ENCODE measurements at regions not wholly inside any gene's neighbourhood (a gene's known extent, or its start where the extent isn't known, plus 50 kb on each side); places are given as distances from the start of the nearest gene placed in this dataset.

DNA sequence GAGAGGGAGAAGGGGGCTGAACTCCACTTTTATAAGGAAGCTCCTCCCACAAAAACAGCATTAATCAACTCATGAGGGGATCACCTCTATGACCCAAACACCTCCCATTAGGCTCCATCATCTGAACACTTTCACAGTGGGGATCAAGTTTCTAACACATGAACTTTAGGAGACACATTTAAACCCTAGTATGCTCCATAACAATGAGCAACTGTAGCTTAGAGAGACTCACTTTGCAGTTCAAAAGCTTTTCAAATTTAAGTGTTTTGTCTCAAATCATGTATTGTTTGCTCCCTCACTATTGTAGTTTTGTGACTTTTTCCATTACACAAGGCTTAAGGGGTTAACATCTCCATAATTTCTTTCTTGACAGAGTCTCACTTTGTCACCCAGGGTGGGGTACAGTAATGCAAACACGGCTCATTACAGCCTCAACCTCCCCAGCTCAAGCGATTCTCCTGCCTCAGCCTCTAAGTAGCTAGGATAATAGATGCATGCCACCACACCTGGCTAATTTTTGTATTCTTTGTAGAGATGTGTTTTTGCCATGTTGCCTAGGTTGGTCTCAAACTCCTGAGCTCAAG lies 352.7 kb upstream of the CDH20 start:
- no peak for DNase-seq (ENCODE audit: low read depth)

DNA sequence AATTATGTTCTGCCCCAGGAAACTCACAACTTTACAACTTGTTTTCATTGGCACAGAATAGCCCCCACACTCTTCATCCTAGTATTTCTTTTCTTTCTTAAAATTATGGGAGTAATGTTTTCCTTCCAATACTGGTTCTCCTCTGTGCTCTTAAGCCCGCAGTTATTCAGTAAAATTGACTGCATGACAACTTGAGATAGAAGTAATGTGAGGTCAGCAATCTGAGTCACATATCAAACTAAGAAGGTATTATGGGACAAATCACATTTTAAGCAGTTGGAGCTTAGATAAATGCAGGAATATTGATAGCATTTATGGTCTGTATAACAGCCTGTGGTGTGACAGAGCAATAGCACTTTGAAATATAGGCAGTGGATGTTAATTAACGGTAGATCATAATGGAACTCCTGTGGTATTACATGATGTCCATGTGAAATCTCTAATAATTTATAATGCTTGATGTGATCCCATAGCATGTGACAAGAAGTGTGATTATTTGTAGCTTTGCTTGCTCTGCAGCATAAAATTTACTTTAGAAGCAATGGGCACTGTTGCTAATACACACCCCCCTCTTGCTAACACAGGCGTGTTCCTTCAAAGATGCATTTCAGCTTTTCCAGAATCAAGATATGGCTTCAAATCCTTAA lies 351.4 kb upstream of the CDH20 start:
- peak; percentile 10 for DNase-seq (ENCODE audit: low read depth)

DNA sequence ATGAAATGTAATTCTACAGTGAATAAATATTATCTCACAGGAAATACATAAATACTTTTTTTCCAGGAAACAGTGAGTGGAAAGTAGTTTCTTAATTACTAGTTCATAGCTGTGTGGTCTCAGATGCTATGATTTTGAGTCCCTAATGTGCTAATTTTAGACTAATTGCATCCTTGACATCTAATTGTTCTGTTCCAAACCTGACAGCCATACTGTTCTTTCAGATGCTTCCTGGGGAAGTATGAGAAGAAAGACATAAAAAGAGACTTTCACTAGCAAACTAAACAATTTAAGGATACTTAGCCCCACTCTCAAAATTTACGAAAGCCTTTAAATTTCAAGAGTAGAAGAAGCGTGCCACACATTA lies 350.9 kb upstream of the CDH20 start:
- DNase-seq (ENCODE audit: low read depth), result no peak

DNA sequence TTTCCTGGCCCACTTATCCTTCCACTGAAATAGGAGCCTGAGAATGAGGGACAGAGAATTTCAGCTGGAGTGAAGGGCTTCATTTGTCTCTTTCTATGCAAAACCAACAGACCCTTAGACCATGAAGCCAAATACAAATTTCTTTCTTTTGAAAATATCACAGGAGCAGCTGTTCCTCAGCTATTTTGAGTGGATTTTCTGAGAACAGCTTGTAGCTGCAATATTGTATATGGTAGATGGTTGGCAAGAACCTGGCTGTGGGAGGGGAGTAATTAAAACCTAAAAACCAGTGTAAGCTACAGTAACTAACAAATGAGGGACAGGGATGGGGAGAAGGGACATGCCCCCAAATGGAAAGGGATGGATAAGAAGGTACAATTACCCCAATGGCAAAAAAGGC lies 350.3 kb upstream of the CDH20 start:
- DNase-seq (ENCODE audit: low read depth), result no peak

DNA sequence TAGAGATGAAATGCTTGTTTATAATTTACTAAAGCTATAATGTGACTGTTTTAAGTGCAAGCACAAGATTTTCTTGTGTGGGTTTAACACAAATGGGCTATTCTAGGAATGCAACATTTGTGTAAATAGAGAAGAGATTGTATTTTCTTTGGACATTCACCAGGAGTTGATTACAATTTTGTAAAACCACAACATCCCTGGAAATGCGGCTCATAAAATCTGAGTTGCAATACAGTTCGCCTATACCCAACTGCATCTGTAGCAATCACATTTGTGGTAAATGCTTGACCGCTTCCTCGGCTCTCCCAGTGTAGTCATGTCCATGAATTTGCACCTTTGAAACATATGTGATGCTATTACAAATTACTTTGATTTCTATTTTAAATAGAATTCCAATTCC lies 348.7 kb upstream of the CDH20 start:
- DNase-seq (ENCODE audit: low read depth), result peak; percentile 95

DNA sequence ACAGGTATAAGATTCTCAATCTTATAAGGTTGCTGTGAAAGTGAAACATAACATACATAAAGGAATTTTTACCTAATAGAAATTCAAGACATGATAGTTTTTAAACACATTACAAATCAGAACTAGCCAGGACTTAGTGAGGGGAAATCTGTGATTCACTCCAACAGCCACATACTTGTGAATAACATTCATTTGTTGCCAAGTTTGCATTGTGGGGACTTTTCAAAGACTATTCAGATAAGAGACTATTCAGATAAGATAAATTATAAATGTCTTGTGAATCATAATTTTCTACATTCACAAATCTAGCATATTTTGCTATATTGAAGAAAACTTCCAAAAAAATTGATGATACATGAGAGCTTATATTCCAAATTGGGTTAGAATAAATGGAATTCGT lies 345.3 kb upstream of the CDH20 start:
- peak; percentile 81 for DNase-seq (ENCODE audit: low read depth)

DNA sequence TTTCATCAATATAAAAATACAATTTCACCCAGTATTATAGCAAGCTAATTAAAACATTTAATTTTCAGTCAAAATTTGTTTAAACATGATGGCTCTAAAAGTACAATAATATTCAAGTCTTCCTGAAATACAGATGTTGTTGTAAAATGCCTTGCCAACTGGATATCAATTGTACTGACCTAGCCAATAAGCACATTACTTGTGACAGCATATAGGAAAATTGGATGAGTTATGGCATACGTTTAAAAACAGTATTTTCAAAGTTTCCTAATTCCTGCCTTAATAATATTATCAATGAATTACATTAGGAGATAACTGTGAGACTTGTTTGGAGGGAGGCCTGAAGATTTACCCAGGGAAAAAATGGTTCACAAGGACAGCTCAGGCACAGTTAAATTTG lies 336.9 kb upstream of the CDH20 start:
- no peak for DNase-seq (ENCODE audit: low read depth)

DNA sequence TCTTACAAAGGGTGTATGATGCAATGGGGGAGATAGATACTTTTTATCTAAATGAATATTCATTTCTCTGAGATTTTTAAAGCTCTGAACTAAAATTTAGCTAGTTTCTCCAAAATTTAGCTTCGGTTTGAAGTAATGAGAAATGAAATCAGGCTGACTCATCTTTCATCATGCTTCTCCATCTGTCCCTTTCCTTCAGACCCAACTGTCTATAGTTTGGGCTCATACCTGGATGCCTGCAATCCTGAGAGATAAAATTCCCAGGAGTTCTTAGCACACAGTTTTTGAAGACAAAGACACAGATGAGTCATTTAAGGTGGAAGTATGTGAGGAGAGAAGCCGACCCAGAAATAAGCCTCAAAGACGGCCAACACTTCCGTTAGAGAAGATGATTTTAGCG lies 336.4 kb upstream of the CDH20 start:
- DNase-seq (ENCODE audit: low read depth), result no peak

DNA sequence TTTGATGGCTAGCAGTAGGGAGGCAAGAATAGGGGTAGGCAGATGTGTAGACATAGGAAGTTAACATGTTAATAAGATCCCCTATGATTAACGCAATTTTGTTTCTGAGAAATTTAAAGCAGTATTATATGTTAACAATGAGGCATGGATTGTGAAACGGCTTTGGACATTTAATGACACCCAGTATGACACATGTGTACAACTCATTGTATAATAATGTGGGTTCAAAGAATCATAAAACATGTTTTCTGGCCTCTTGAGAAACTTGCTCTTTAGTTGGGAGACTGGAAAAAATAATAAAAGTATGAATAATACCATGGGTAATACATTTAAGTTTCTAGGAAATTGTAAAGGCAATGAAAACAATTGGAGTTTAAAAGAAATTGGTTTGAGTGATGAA lies 332.1 kb upstream of the CDH20 start:
- DNase-seq (ENCODE audit: low read depth), result no peak

DNA sequence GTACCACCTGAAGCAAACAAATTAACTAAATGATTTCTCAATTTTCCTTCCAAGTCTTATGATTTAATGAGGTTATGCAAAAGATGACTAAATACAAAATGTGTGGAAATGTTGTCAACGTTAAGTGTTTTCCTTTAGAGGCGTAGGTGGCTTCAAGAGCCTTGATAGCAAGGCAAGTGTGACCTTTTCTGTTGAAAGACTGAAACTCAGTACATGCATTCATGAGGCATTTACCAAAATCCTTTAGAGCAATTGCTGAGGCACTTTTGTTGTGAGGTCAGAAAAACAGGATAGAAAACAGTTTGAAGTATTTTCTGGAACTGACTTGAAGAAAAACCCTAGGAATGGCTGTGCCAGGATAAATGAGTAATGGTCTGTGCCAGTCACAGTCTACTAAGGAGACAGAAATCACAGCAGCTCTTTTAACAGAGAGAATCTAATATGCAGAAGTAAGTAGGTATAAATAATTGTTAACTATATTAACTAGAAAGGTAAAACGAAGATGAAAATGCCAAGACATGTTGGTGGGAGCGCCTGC lies 326.5 kb upstream of the CDH20 start:
- no peak for DNase-seq (ENCODE audit: low read depth)

DNA sequence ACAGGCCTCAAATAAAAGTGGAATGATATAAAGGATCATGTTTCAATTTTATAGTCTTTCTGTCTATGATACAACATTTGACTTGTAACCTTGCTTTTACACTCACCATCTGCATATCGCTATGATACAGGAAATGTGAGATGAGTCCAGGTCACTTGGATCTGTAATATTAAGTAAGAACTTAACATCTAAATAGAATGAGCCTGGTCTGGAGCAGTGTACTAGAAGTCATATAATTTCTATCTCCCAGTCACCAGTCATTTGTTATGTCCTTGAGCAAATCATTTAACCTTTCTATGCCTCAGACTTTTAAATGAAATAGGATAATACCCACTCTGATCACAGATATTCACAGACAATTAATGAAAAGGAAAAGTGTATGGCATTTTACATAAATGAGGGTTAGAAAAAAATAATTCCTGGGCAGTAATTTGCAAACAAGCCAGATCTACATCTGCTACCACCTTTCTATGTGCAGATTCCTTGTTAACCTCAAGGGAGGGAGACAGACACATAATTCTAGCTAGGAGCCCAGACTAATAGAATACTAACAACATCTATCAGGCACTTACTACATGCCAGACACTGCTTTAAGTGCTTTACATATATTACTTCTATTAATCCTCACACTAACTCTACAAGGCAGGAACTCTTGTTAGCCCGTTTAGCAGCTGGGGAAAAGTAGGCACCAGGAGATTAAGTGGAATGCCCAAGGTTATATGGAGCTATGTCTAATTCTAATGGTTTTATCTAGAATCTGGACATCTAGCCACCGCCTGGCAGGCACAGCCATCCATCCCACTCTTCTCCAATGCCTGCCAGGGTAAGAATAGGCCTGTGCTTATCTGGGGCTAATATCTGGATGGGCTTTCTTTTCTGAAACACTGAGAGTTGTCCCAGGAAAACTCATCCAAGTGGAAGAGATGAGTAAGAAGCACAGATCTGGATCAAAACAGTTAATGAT lies 313.6 kb upstream of the CDH20 start:
- no peak for DNase-seq (ENCODE audit: low read depth)

DNA sequence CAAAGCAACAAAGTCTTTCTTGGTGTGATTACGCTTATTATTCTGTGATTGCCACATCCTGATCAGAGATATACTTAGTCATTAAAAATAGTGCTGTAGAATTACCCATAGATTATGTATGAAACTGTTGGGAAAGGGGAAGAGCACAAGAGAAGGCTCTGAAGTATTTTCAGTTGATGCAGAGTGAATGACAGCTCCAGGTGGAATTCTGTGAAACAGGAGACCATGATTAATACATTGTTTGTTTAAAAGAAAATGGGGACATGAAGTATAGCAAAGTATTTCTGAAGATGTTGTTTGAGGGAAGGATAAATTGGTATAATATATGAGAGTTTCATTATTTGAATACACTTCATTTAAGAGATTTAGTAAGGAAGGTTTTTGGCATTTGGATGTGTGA lies 307.6 kb upstream of the CDH20 start:
- no peak for DNase-seq (ENCODE audit: low read depth)

DNA sequence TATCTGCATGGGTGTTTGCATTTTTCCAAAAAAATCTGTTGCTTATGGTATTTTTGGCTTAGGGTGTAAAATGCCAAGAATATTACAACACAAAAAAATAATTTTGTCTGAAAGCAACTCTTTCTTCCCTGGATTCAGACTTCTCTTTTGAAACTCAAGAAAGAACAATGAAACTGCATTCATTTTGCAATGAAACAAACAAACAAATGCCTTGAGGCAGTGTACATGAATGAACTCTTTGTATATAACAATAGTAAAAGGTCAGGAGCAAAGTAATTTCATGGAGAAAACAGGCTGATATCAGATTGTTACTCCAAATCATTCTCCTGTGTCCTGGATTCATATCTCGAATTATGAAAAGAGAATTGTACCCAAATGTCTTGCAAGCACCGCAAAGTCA lies 301.6 kb upstream of the CDH20 start:
- DNase-seq (ENCODE audit: low read depth), result no peak

DNA sequence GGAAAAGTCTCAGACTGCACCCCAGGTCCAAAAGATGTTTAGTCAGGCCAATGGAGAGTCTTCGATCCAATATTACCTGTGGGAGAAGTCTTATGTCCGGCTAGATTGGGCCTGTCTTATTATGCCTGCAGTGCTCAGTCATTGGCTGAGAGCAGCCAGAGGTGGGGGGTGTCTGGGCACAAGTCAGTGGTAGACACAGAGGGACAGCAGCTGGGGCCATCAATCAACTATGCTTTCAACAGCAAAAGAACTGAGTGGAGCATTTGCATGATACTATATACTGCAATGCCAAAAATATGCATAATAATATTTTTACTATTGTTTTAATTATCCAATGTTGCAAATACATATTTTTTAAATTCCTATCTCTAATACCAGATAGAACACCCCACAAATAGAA lies 298.6 kb upstream of the CDH20 start:
- DNase-seq (ENCODE audit: low read depth), result no peak

DNA sequence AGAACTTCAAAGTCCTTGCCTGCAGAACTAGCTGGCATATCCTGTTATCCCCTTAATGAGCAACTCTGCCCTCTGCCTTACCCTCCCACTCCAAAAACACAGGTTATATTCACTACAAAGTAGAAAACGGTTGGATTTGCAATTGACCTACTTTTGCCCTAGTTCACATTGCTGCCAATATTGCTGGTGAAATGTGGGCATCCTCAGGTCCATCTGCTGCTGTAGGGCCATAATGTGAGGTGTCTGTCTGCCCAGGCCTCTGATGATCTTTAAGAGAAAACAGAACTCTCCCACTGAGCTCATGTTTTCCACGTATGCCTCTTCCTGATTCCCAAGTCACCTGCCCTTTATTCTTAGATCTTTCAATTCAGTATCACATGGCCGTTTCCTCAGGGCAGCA lies 294.0 kb upstream of the CDH20 start:
- DNase-seq (ENCODE audit: low read depth), result no peak

DNA sequence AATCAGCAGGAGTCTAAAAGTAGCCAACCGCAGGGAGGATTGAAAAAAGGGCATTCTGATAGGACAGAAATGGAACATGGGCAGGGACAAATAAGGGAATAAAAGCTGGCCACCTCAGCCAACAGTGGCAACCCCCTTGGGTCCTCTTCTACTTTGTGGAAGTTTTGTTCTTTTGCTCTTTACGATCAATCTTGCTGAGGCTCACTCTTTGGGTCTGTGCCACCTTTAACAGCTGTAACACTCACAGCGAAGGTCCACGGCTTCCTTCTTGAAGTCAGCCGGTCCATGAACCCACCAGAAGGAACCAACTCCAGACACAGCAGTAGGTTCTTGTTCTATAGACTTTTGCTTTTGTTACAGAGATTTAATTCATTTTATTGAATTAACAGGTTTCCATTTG lies 285.4 kb upstream of the CDH20 start:
- no peak for DNase-seq (ENCODE audit: low read depth)

DNA sequence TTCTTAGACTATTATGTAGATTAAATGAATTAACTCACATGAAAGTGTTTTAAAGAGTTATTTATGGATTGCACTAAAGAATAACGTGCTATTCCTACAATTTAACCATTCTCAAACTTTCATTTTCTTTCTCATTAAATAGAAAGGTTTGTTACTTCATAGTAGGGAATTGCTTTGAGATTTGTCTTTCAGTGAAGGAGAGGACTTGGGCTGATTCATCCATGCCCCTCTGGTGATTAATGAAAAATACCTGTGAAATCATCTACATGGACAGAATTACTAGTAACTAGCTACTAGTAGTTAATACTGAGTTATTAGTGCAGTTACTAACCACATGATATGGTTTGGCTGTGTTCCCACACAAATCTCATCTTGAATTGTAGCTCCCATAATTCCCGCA lies 275.8 kb upstream of the CDH20 start:
- no peak for DNase-seq (ENCODE audit: low read depth)

DNA sequence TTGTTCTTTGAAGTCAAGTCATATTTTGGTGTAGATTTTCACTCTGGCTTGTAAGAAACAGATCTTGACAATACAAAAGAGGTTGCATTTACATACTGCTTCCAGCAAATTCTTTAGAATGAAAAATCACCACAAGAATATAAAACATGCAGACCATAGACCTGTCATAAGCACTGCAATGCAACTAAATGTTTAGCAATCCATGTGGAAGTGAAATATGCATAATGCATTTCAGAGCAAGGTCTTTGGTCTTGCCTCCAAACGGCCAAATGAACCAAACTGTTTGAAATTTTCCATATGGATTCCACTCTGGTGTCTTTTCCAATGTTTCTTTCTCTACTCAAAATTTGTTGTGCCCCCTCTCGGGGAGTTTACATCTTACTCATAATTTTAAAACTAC lies 271.0 kb upstream of the CDH20 start:
- DNase-seq (ENCODE audit: low read depth), result no peak

DNA sequence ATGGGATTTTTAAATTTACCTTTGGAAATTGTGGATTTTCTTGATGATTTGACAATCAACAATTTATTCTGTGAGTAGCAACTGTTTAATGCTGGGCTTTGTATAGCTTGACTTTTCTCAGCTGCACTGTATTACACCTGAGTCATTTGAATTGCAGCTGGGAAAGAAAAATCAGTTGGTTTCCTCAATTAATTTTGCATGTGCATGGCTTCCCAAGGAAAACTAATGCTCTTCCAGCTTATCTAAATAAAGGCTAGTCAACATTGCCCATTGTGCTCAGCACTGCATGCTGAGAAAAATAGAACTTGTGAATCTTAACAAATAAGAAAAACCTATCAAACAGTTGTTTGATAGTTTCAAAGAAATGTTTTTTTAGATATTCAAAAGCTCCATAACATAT lies 268.3 kb upstream of the CDH20 start:
- DNase-seq (ENCODE audit: low read depth), result no peak

DNA sequence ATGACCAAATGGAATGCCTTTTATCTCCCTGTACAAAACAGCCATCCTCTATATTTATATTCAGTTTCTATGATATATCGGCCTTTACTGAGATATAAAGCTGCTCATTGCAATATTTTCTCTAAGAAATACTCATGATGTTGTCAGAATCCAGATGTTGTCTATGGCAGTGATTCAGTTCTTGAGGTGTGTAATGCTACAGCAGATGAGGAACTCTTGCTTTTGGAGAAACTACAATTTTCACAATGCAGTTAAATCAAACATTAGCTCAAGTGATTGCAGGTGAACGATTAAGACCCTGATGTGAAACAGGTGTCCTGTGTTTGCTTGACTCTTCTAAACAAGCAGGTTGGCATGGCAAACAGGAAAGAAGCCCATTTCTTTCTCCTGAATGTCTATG lies 256.2 kb upstream of the CDH20 start:
- no peak for DNase-seq (ENCODE audit: low read depth)

DNA sequence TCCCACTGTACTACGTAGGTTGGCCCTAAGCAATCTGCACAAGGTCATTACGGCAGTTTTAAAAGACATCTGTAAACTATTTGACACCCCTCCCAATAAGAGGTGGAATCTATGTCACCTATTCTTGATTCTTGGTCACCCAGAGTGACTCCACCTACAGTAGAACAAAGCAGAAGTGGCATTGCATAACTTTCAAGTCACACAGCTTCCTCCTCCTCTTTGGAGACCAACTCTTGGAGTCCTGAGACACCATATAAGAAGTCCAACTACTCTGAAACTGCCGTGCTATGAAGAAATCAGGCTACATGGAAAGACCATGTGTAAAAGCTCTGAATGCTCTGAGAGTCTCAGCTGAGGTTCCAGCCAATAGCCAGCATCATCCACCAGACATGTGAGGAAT lies 253.5 kb upstream of the CDH20 start:
- DNase-seq (ENCODE audit: low read depth), result no peak

DNA sequence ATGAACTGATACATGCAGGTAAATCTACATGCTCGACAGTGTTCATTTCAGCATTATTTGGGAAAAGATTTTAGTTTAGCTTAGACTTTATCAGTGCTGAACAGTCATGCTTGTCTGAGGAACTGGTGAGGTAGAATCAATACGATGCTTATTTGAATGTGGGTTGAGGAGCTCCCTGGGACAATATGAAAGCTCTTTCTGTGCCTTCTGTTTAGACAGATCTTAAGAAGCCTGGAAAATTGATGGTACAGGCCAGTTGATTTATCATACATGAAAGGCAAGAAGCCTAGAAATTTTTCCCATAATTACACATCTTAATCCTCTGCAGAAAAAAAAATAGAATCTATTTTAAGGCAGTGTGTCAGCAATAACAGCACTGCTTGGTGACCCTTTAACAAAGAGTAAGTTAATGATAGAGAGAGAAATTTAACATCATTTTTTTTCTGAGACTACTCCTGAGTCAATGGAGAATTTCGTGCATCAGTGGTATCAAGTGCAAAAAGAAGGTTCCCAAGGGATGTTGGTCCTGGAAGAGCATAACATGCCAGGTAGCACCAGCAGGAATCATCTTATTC lies 252.2 kb upstream of the CDH20 start:
- no peak for DNase-seq (ENCODE audit: low read depth)
